HepG2 (cell line): ENCODE measurements at regions not wholly inside any gene's neighbourhood (a gene's known extent, or its start where the extent isn't known, plus 50 kb on each side); places are given as distances from the start of the nearest gene placed in this dataset.

Experiments used
- ATAC-seq: fragments of 200-7000 bp; cut with Tn5 transposase; 3 replicates; pipeline ENCODE4 v1.9.1; 2020; ENCODE audit warnings: mild to moderate bottlenecking, moderate library complexity
- BruUV-seq: library from RNA; stranded (reverse); fragments of 400-500 nt; replicated peaks from 2 replicates; lab custom pipeline; 2021; lab: Mats Ljungman, UMichigan
- CTCF ChIA-PET: fragments of 300-600 bp; formaldehyde crosslinking; extraction: SDS; loops from one replicate; lab custom pipeline; 2021; ENCODE audit warnings: low total read pairs, inconsistent platforms, low intra/inter-chr PET ratio; lab: Yijun Ruan, JAX
- POLR2A ChIA-PET: fragments of 350-600 bp; sonication (Branson Sonifier 250); formaldehyde crosslinking; loops from one replicate; lab custom pipeline; 2020; ENCODE audit warnings: antibody characterized with exemption, inconsistent platforms; lab: Yijun Ruan, JAX
- DNase-seq: peaks from one replicate; pipeline ENCODE4 v3.0.0-alpha.2; 2015; ENCODE audit warnings: low spot score
- FAIRE-seq: peaks from 3 replicates; lab custom pipeline; 2011; peaks lifted over from hg19 to GRCh38; lab: Jason Lieb, UNC
- H2AFZ ChIP-seq: one replicate; pipeline ENCODE4 v1.6.1; 2011; ENCODE audit warnings: low read length, inconsistent platforms
- H3K27ac ChIP-seq: fragments of 300-600 bp; 3 replicates; pipeline ENCODE4 v1.8.0; 2011; ENCODE audit warnings: mixed run types, mild to moderate bottlenecking, mixed read lengths, low read length, inconsistent platforms; ENCODE audit not compliant: insufficient read depth; ENCODE audit errors: extremely low read length
- H3K27me3 ChIP-seq, 2 experiments: fragments of 200-600 bp in 1 of 2; 2 replicates in 1 of 2; 3 replicates in 1 of 2; pipeline versions ENCODE4 v1.6.0 to v1.8.0; 2011; ENCODE audit warnings: low read length in 2 of 2, mild to moderate bottlenecking in 2 of 2, moderate library complexity in 2 of 2, inconsistent platforms in 1 of 2; ENCODE audit not compliant: insufficient read depth in 2 of 2, control insufficient read depth in 1 of 2
- H3K36me3 ChIP-seq, 2 experiments: fragments of 200-600 bp in 1 of 2; replicated peaks in 1 of 2; 2 replicates in 1 of 2; 3 replicates in 1 of 2; pipeline versions ENCODE4 v1.5.1 to v1.8.0; 2011; ENCODE audit warnings: low read length in 2 of 2, inconsistent platforms in 1 of 2; ENCODE audit not compliant: insufficient read depth in 2 of 2, control insufficient read depth in 1 of 2
- H3K4me1 ChIP-seq: 2 replicates; pipeline ENCODE4 v1.5.1; 2012; ENCODE audit warnings: low read length, inconsistent platforms; ENCODE audit not compliant: insufficient read depth
- H3K4me2 ChIP-seq: 2 replicates; pipeline ENCODE4 v1.6.0; 2011; ENCODE audit warnings: low read depth, low read length, inconsistent platforms
- H3K4me3 ChIP-seq, 3 experiments: fragments of 200-600 bp in 1 of 3; sonication (generic), shearing (Covaris generic) in 1 of 3; replicated peaks in 1 of 3; 2 replicates each; pipeline ENCODE4 v1.5.1; 2011 to 2016; ENCODE audit warnings: low read length in 3 of 3, inconsistent platforms in 2 of 3, low read depth in 2 of 3, mild to moderate bottlenecking in 2 of 3, control low read depth in 1 of 3, mixed read lengths in 1 of 3; ENCODE audit not compliant: insufficient read depth in 1 of 3
- H3K79me2 ChIP-seq: one replicate; pipeline ENCODE4 v1.6.1; 2011; ENCODE audit warnings: low read length, inconsistent platforms; ENCODE audit not compliant: insufficient read depth
- H3K9ac ChIP-seq: 2 replicates; pipeline ENCODE4 v1.6.0; 2011; ENCODE audit warnings: mild to moderate bottlenecking, low read depth, low read length, inconsistent platforms; ENCODE audit not compliant: insufficient read depth
- H3K9me3 ChIP-seq: 2 replicates; pipeline ENCODE4 v1.5.1; 2012; ENCODE audit warnings: mild to moderate bottlenecking, low read length
- H4K20me1 ChIP-seq: 2 replicates; pipeline ENCODE4 v1.6.0; 2011; ENCODE audit warnings: inconsistent platforms, mild to moderate bottlenecking, low read length, moderate library complexity; ENCODE audit not compliant: insufficient read depth
- FOXK1 ChIP-seq: sonication (generic); formaldehyde crosslinking; IDR thresholded peaks from 2 replicates; pipeline ENCODE4 v1.4.0; 2020; ENCODE audit warnings: low read depth, missing genetic modification reagents, borderline replicate concordance
- FOXK2 ChIP-seq: fragments of 450-650 bp; IDR thresholded peaks from 2 replicates; pipeline ENCODE4 v1.6.1; 2016
- HHEX ChIP-seq: IDR thresholded peaks from 2 replicates; pipeline ENCODE4 v1.6.1; 2016; ENCODE audit warnings: control low read depth
- KLF6 ChIP-seq: IDR thresholded peaks from 2 replicates; pipeline ENCODE4 v1.8.0; 2016; ENCODE audit warnings: missing biosample characterization, missing genetic modification reagents
- PCBP1 ChIP-seq: fragments of 200-400 bp; formaldehyde crosslinking; IDR thresholded peaks from 2 replicates; pipeline ENCODE4 v1.6.1; 2017; ENCODE audit warnings: mild to moderate bottlenecking, low read depth, low read length, borderline replicate concordance
- SUZ12 ChIP-seq: fragments of 150-350 bp; IDR thresholded peaks from 2 replicates; pipeline ENCODE4 v1.6.1; 2014; ENCODE audit warnings: low read depth, low read length
- ZNF619 ChIP-seq: sonication (generic); formaldehyde crosslinking; IDR thresholded peaks from 2 replicates; pipeline ENCODE4 v1.4.0; 2020; ENCODE audit warnings: mild to moderate bottlenecking, missing genetic modification reagents
- ZNF777 ChIP-seq: sonication (generic); formaldehyde crosslinking; IDR thresholded peaks from 2 replicates; pipeline ENCODE4 v1.4.0; 2020; ENCODE audit warnings: missing genetic modification reagents
- ZSCAN25 ChIP-seq: sonication (generic); formaldehyde crosslinking; IDR thresholded peaks from 2 replicates; pipeline ENCODE4 v1.8.0; 2022; ENCODE audit warnings: mild to moderate bottlenecking, missing genetic modification reagents
- WGBS: methylation state at CpG from one replicate; pipeline ENCODE4 v1.1.6; 2017; ENCODE audit warnings: low lambda C conversion rate; 5-methylcytosine and 5-hydroxymethylcytosine counted together
- in situ Hi-C: cut with HindIII; loops from 2 replicates; pipeline ENCODE4 v1.10.0; 2017; ENCODE audit warnings: low pct_unique_long_range_greater_than_20kb; ENCODE audit not compliant: extremely low pct_ligation_motif_present
- intact Hi-C: fragments of 100-400 bp; cut with micrococcal nuclease; formaldehyde crosslinking; loops from one replicate; pipeline ENCODE4 v1.10.0; 2022; ENCODE audit not compliant: unreplicated experiment
- TF ChIP-seq, protein P1 (sequence below): sonication (generic); IDR thresholded peaks from 2 replicates; pipeline ENCODE4 v1.6.1; 2016; ENCODE audit warnings: low read depth, borderline replicate concordance
- TF ChIP-seq, protein P2 (sequence below): sonication (generic); formaldehyde crosslinking; IDR thresholded peaks from 2 replicates; pipeline ENCODE4 v1.4.0; 2020; ENCODE audit warnings: missing genetic modification reagents, borderline replicate concordance
- TF ChIP-seq, protein P3 (sequence below): sonication (generic); formaldehyde crosslinking; IDR thresholded peaks from 2 replicates; pipeline ENCODE4 v1.4.0; 2020; ENCODE audit warnings: mild to moderate bottlenecking, missing genetic modification reagents

DNA sequence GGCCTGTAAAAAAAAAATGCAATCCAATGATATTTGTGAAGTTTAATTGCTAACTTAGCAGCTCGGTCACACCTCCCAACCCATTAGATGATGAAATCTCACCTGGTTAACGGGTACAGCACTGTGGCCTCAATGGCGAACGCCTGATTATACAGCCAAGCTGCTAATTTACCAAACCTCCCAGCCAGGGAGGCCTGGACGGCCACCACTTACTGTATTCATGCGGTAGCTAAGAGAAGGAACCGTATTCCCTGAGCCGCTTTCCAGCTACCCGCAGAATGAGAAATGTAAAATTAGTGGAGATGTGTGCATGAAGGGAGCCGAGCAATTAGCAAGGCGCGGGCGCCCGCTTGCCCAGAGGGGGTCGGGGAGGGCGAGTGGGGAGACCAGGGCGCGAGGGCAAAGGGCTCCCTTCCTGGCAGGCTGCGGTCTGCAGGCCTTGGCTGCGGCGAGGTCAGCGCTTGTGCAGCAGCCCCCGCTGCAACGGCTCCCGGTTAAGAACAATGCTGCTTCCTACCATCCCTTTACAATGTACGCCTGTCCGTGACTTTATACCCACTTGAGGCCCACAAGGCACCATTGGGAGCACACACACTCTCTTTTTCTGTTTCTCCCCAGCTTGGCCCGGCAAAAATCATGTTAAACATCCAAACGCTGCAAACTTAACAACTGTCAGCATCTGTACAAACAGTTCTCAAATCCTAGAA is 70.4 kb upstream of the TBCA start:
- BruUV-seq: no TSS peak
- H3K27ac ChIP-seq: no peak overlapping the region
- H3K4me2 ChIP-seq: no peak overlapping the region
- H2AFZ ChIP-seq: no peak overlapping the region
- ChIA-PET CTCF (no interaction called here), POLR2A (no interaction called here)
- no peaks in the 10 kb centered on the region for H3K36me3 ChIP-seq
- 52% methylated on average over 22 of the region's 29 CpGs for WGBS
- no peak overlapping the region for H3K9ac ChIP-seq
- no peak for TF ChIP-seq PCBP1
- no peak for TF ChIP-seq SUZ12
- no peak for TF ChIP-seq ZNF619 (CRISPR knock-in tag)
- TF ChIP-seq, protein P1, sequence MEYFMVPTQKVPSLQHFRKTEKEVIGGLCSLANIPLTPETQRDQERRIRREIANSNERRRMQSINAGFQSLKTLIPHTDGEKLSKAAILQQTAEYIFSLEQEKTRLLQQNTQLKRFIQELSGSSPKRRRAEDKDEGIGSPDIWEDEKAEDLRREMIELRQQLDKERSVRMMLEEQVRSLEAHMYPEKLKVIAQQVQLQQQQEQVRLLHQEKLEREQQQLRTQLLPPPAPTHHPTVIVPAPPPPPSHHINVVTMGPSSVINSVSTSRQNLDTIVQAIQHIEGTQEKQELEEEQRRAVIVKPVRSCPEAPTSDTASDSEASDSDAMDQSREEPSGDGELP: no peak
- no peak for TF ChIP-seq ZSCAN25 (CRISPR knock-in tag)
- no peak for TF ChIP-seq HHEX (CRISPR knock-in tag)
- no peak for TF ChIP-seq KLF6 (CRISPR knock-in tag)
- FAIRE-seq (no peak), ATAC-seq (0 out of 3 replicates have a peak, but pooled peaks have one; percentile 27), DNase-seq (no peak)
- no peaks in the 10 kb centered on the region for H3K9me3 ChIP-seq
- H3K4me1 ChIP-seq: no peaks in the 10 kb centered on the region
- H3K27me3 ChIP-seq: peaks cover 1 to 8% of the 10 kb centered on the region in 2 experiments; a peak in 3 of 5 replicates
- H4K20me1 ChIP-seq: no peaks in the 10 kb centered on the region
- intact Hi-C loops: no loop called here
- H3K4me3 ChIP-seq: no peak overlapping the region
- H3K79me2 ChIP-seq: no peaks in the 10 kb centered on the region
- in situ Hi-C loops: no loop called here

DNA sequence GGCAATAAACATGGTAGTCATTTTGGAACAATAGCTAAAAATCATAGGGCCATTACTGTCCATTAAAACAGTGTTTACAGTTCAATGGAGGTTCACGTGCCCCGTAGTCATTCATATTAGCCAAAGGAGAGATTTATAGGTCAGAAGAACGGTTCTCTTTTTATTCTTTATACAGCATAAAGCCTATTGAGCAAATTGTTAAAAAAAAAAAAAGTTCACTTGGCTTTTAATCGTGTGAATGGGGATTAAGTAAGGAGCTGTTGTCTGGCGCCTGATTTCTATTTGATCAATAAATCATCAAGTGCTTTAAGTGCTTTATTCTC is 69.1 kb upstream of the TBCA start:
- H2AFZ ChIP-seq: no peak overlapping the region
- H3K4me1 ChIP-seq: no peaks in the 10 kb centered on the region
- H3K4me3 ChIP-seq: no peak overlapping the region
- ChIA-PET CTCF (no interaction called here), POLR2A (no interaction called here)
- intact Hi-C loops (no loop called here), in situ Hi-C loops (no loop called here)
- H3K36me3 ChIP-seq: no peaks in the 10 kb centered on the region
- FAIRE-seq (no peak), DNase-seq (no peak), ATAC-seq (no peak)
- no peak overlapping the region for H3K4me2 ChIP-seq
- H3K27ac ChIP-seq: no peak overlapping the region
- H3K27me3 ChIP-seq: peaks cover 1 to 6% of the 10 kb centered on the region in 2 experiments; a peak in 3 of 5 replicates
- no peak overlapping the region for H3K9ac ChIP-seq
- WGBS: 39% methylated on average over 5 of the region's 5 CpGs
- no peak for TF ChIP-seq ZNF777
- no peak for TF ChIP-seq FOXK1 (CRISPR knock-in tag)
- no peak for TF ChIP-seq FOXK2
- TF ChIP-seq, protein P2, sequence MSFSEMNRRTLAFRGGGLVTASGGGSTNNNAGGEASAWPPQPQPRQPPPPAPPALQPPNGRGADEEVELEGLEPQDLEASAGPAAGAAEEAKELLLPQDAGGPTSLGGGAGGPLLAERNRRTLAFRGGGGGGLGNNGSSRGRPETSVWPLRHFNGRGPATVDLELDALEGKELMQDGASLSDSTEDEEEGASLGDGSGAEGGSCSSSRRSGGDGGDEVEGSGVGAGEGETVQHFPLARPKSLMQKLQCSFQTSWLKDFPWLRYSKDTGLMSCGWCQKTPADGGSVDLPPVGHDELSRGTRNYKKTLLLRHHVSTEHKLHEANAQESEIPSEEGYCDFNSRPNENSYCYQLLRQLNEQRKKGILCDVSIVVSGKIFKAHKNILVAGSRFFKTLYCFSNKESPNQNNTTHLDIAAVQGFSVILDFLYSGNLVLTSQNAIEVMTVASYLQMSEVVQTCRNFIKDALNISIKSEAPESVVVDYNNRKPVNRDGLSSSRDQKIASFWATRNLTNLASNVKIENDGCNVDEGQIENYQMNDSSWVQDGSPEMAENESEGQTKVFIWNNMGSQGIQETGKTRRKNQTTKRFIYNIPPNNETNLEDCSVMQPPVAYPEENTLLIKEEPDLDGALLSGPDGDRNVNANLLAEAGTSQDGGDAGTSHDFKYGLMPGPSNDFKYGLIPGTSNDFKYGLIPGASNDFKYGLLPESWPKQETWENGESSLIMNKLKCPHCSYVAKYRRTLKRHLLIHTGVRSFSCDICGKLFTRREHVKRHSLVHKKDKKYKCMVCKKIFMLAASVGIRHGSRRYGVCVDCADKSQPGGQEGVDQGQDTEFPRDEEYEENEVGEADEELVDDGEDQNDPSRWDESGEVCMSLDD (CRISPR knock-in tag): no peak
- TF ChIP-seq, protein P3, sequence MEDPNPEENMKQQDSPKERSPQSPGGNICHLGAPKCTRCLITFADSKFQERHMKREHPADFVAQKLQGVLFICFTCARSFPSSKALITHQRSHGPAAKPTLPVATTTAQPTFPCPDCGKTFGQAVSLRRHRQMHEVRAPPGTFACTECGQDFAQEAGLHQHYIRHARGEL: no peak
- no peaks in the 10 kb centered on the region for H3K79me2 ChIP-seq
- H4K20me1 ChIP-seq: no peaks in the 10 kb centered on the region
- no TSS peak for BruUV-seq
- H3K9me3 ChIP-seq: no peaks in the 10 kb centered on the region
